ENCODE measurements at regions not wholly inside any gene's neighbourhood (a gene's known extent, or its start where the extent isn't known, plus 50 kb on each side); places are given as distances from the start of the nearest gene placed in this dataset.

DNA sequence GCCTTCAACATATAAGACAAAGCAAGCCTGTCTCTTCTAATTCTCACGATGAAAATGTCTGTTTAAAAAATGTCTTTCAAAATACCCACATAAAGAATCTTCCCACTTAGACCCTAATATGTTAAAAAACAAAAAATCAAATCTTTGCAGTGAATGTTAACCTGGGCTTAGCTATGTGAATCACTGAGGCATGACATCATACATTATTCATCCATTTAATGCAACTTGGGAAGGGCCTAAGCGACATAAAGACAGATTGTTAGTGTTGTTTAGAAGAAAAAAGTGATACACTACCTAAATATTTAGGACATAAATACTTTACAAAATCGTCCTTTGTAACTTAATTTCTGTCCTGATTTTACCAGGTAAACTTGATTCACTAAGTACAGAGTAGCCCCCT, 648.5 kb upstream of the NRP1 start:
- Histone ChIP-seq H3K79me1 (ENCODE audit: insufficient read depth, low read depth, low read length, poor library complexity, severe bottlenecking) (no peaks in the 10 kb centered on the region), H2BK5ac (ENCODE audit: insufficient read length, low read length) (no peak overlapping the region), H3T11ph (ENCODE audit: low read length) (no peak overlapping the region), H3K4ac (ENCODE audit: low read depth, low read length) (no peak overlapping the region), H3K18ac (ENCODE audit: insufficient read length, low read depth, low read length) (no peak overlapping the region), H2AK5ac (ENCODE audit: insufficient read length, low read length) (no peak overlapping the region), H3K4me2 (ENCODE audit: insufficient read depth, insufficient read length, low read length) (no peak overlapping the region), H4K8ac (replicated peaks; ENCODE audit: insufficient read length, low read depth, low read length) (no peak overlapping the region), H3K23me2 (ENCODE audit: insufficient read length, low read depth, low read length, poor library complexity, severe bottlenecking) (no peaks in the 10 kb centered on the region), H3K79me2 (ENCODE audit: insufficient read depth, low read length) (no peaks in the 10 kb centered on the region), H3K27ac (ENCODE audit: insufficient read length, low read depth, low read length) (no peak overlapping the region), H4K91ac (ENCODE audit: insufficient read length, low read depth, low read length) (no peak overlapping the region), H2BK12ac (ENCODE audit: insufficient read length, low read depth, low read length) (no peak overlapping the region), H2BK120ac (ENCODE audit: low read depth, low read length, poor library complexity, severe bottlenecking) (no peak overlapping the region), H3K4me1 (ENCODE audit: insufficient read depth, low read length) (no peaks in the 10 kb centered on the region), H2BK15ac (ENCODE audit: low read depth, low read length) (no peak overlapping the region), H3K56ac (ENCODE audit: insufficient read length, low read depth, low read length) (no peak overlapping the region), H2BK20ac (ENCODE audit: low read depth, low read length, poor library complexity, severe bottlenecking) (no peak overlapping the region), H3K14ac (ENCODE audit: insufficient read depth, low read length) (no peak overlapping the region), H4K20me1 (ENCODE audit: control insufficient read depth, insufficient read depth, insufficient read length) (no peaks in the 10 kb centered on the region), H3K27me3 (ENCODE audit: insufficient read depth, low read length) (no peaks in the 10 kb centered on the region), H4K5ac (ENCODE audit: insufficient read length, low read depth, low read length) (no peak overlapping the region), H3K23ac (ENCODE audit: insufficient read length, low read depth, low read length) (no peak overlapping the region), H2AFZ (ENCODE audit: low read length) (no peak overlapping the region), H3K9me3 (ENCODE audit: control insufficient read depth, low read depth, low read length) (no peaks in the 10 kb centered on the region), H3K9ac (ENCODE audit: extremely low read depth, insufficient read length, low read length) (no peak overlapping the region)
- no peak overlapping the region for H3K4me3 Mint-ChIP-seq
- no peaks in the 10 kb centered on the region for H3K27me3 Mint-ChIP-seq (ENCODE audit: low read depth)
- H3K9me3 Mint-ChIP-seq = no peaks in the 10 kb centered on the region; a peak in 1 of 5 replicates
- H3K36me3 Mint-ChIP-seq (ENCODE audit: insufficient read depth in 1 of 3, low read depth in 3 of 3) = no peaks in the 10 kb centered on the region
- DNase-seq = no peak
- TF ChIP-seq CTCF (conservative IDR thresholded peaks at IDR 0.05) = no peak
- H3K27ac Mint-ChIP-seq = peak overlapping the region in 1 of 3 experiments; percentile 7; a peak in 1 of 7 replicates
- no peaks in the 10 kb centered on the region for H3K4me1 Mint-ChIP-seq
- no CpG with 5 or more reads among the region's 3 CpGs for WGBS (ENCODE audit: extremely low coverage, insufficient read length, low lambda C conversion rate)

Data from H9 (cell line).